Lower lobe of right lung (tissue), 2 donors: ENCODE measurements at regions not wholly inside any gene's neighbourhood (a gene's known extent, or its start where the extent isn't known, plus 50 kb on each side); places are given as distances from the start of the nearest gene placed in this dataset.
A peak's percentile ranks its signal among the peaks of the same experiment; 100 is the strongest.

ENCODE experiments used
- ATAC-seq, 2 donors: fragments of 200-7000 bp; cut with Tn5 transposase; one replicate each; pipeline ENCODE4 v1.9.1; 2020 to 2022; ENCODE audit warnings: mild to moderate bottlenecking in 2 of 2, moderate library complexity in 2 of 2
- DNase-seq: peaks from one replicate; pipeline ENCODE4 v3.0.0-alpha.2; 2020
- H3K27ac ChIP-seq: fragments of 200-600 bp; one replicate; pipeline ENCODE4 v1.8.0; 2022
- H3K27me3 ChIP-seq: fragments of 200-600 bp; one replicate; pipeline ENCODE4 v1.8.0; 2022; ENCODE audit warnings: low read depth
- H3K36me3 ChIP-seq: fragments of 200-600 bp; one replicate; pipeline ENCODE4 v1.8.0; 2022; ENCODE audit warnings: mild to moderate bottlenecking
- H3K4me1 ChIP-seq: fragments of 200-600 bp; one replicate; pipeline ENCODE4 v1.8.0; 2022
- H3K4me3 ChIP-seq: fragments of 200-600 bp; one replicate; pipeline ENCODE4 v1.8.0; 2022; ENCODE audit warnings: mild to moderate bottlenecking
- H3K9me3 ChIP-seq: fragments of 200-600 bp; one replicate; pipeline ENCODE4 v1.8.0; 2022
- intact Hi-C: fragments of 100-400 bp; cut with DNase I; formaldehyde crosslinking; loops from one replicate; pipeline ENCODE4 v1.11.0; 2022
- TF ChIP-seq, protein P1 (sequence below): fragments of 200-600 bp; IDR thresholded peaks from one replicate; pipeline ENCODE4 v1.8.0; 2022; ENCODE audit warnings: antibody characterized with exemption, mild to moderate bottlenecking
- donor health status: DM: no; HTN: yes; CAD: no; lungs with severe emphysema.

DNA sequence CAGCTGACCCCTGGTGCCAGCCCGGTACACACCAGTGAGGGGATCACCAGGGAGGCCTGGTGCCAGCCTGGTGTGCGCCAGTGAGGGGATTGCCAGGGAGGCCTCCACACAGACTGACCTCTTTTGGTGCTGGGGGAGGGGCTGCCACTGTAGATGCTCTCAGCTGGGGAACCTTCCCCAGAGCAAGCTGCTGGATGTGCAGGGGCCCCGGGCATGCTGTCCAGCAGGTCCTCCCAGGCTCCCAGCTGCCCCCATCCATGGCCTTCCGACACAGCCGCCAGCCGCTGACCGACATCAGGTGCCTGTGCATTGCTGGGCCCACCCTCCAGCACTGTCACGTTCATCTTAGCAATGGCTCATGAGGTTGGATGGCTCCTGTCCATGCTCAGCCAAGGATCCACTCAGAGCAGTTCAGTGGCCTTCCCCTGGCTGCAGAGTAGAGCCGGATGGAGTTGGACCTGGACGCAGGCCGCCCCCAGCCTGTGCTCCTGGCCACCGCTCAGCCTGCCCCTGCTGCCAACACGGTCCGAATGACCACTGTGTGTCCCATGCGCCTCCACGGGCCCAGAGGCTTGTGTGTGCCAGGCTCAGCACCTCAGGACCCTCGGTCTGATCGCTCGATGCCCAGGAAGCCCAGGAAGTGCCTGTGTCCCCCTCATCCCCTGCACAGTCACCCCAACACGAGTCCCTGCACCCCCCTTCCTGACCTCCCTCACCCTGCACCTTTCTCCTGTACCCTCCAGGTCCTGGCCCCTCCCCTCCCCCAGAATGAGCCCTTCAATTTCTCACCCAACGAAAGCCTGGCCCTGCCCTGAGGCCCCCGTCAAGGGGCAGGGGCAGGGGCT lies 95.7 kb downstream of the YTHDF1 start:
- Histone ChIP-seq H3K4me3 (no peak overlapping the region), H3K27me3 (peaks cover 48% of the 10 kb centered on the region), H3K27ac (no peak overlapping the region), H3K36me3 (no peaks in the 10 kb centered on the region), H3K9me3 (no peaks in the 10 kb centered on the region), H3K4me1 (no peaks in the 10 kb centered on the region)
- TF ChIP-seq, protein P1, sequence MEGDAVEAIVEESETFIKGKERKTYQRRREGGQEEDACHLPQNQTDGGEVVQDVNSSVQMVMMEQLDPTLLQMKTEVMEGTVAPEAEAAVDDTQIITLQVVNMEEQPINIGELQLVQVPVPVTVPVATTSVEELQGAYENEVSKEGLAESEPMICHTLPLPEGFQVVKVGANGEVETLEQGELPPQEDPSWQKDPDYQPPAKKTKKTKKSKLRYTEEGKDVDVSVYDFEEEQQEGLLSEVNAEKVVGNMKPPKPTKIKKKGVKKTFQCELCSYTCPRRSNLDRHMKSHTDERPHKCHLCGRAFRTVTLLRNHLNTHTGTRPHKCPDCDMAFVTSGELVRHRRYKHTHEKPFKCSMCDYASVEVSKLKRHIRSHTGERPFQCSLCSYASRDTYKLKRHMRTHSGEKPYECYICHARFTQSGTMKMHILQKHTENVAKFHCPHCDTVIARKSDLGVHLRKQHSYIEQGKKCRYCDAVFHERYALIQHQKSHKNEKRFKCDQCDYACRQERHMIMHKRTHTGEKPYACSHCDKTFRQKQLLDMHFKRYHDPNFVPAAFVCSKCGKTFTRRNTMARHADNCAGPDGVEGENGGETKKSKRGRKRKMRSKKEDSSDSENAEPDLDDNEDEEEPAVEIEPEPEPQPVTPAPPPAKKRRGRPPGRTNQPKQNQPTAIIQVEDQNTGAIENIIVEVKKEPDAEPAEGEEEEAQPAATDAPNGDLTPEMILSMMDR = no peak
- DNase-seq (peak; percentile 33), ATAC-seq (no peak)
- intact Hi-C loops = no loop called here

DNA sequence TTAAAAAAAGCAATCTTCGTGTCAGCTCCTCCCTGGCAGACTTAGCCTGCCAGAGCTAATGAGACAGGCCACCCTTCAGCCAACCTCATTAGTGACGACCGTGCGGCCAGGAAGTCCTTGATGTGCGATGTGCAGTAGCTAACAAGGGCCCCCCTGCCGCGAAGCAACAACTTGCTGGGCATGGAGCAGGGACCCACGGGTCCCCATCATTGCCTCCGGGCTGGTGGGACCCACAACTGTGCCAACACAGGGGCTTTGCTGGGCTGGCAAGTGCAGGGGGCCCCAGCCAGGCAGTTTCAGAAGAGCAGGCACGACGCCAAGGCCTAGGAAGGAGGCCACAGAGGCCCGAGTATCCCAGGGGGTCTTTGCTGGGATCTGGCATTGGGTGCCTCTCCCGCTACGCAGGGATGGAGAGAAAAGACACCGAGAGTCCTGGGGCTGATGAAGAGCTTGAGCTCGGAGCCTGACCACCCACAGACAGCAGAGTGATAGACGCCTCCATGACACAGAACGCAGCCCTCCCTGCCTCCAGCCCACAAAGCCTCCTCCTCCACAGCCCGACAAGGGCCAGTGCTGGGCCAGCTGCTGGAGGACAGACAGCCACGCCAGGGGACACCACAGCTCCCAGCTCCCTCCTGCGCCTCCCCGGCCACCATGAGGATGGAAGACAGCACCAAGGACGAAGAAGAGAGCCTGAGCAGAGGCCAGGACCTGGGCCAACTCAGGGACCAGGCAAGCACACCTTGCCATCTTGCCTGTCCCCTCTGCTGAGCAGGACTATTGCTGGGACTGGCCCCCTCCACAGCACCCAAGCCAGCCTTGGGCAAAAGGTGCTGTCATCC lies 96.6 kb downstream of the YTHDF1 start:
- peaks cover 44% of the 10 kb centered on the region for H3K27me3 ChIP-seq
- peak; percentile 34 for DNase-seq

DNA sequence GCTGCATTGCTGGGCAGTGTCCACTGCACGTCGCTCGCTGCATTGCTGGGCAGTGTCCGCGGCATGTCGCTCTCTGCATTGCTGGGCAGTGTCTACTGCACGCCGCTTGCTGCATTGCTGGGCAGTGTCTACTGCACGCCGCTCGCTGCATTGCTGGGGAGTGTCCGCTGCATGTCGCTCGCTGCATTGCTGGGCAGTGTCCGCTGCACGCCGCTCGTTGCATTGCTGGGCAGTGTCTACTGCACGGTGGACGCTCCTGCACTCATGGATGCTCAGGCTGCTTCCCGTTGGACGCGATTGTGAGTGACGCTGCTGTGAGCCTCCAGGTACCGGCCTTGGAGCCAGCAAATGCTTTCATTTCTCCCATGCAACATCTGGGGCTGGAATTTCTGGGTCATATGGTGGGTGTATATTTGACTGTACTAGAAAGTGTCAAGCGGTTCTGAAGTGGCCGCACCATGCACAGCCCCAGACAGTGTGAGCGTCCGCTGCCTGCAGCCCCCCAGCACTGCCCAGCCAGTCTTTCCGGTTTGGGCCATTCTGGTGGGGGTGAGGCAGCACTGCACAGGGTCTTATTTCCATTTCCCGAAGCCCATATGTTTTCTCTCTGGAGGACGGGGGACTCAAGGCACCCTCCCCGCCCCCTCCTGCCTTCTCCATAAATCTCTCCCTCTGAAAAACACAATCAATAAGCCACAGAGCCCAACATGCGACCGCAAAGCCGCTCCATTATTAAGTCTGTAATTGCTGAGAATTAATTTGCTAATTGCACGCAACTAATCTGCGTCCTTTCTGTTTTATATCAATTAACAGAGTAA lies 97.4 kb downstream of the YTHDF1 start:
- Histone ChIP-seq H3K27ac (no peak overlapping the region), H3K27me3 (peaks cover 45% of the 10 kb centered on the region), H3K4me3 (no peak overlapping the region), H3K9me3 (no peaks in the 10 kb centered on the region), H3K4me1 (no peaks in the 10 kb centered on the region), H3K36me3 (no peaks in the 10 kb centered on the region)
- intact Hi-C loops = no loop called here
- TF ChIP-seq, protein P1 = no peak
- DNase-seq (peak; percentile 32), ATAC-seq (no peak)

More for the DNA sequence above, 96.6 kb downstream of the YTHDF1 start:
- Histone ChIP-seq H3K9me3 (no peaks in the 10 kb centered on the region), H3K4me3 (no peak overlapping the region), H3K4me1 (no peaks in the 10 kb centered on the region), H3K27ac (no peak overlapping the region), H3K36me3 (no peaks in the 10 kb centered on the region)
- TF ChIP-seq, protein P1 = no peak
- intact Hi-C loops = no loop called here
- no peak for ATAC-seq

DNA sequence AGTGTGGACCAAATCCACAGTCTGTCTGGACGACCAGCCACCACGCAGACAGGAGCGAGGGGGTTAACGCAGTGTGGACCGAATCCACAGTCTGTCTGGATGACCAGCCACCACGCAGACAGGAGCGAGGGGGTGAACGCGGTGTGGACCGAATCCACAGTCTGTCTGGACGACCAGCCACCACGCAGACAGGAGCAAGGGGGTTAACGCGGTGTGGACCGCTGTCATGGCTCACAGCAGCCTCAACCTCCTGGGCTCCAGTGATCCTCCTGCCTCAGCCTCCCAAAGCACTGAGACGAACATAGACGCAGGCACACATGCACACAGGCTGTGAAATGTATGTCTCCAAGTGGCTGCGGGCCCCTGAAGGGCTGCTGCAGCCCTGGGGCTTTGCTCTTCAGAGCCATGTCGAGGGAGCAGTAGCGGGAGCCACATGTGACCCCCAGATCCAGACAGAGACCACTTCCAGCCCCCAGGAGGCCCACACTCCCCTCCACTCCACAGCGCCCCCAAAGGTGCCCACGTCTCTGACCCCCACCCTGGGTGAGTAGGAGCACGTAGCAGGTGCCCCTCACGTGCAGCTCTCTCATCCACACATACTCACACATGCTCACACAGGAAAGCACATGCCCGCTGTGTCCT lies 98.1 kb downstream of the YTHDF1 start:
- DNase-seq = peak; percentile 25
- intact Hi-C loops = no loop called here
- H3K36me3 ChIP-seq = no peaks in the 10 kb centered on the region
- no peaks in the 10 kb centered on the region for H3K9me3 ChIP-seq
- H3K4me3 ChIP-seq = no peak overlapping the region
- H3K27ac ChIP-seq = no peak overlapping the region
- H3K27me3 ChIP-seq = peaks cover 42% of the 10 kb centered on the region
- TF ChIP-seq, protein P1 = no peak
- no peaks in the 10 kb centered on the region for H3K4me1 ChIP-seq
- no peak for ATAC-seq

DNA sequence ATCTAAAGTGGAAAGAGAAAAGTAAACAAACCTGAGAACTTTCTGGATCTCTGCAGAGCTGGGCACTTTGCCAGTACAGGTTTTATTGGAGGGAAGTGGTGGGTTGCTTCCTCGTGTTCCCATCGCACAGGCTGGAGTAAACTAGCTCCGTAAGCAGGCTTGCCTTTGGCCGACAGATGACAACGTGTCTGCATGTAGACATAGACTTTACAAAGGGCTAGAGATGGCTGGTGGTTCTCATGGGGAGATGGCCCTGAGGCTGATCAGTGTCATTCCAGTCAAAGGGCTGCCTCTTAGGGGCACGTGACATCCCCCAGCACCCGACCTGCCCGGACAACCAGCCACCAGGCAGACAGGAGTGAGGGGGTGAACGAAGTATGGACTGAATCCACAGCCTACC lies 98.8 kb downstream of the YTHDF1 start:
- H3K4me1 ChIP-seq = no peaks in the 10 kb centered on the region
- DNase-seq (peak; percentile 13), ATAC-seq (no peak)
- intact Hi-C loops = no loop called here
- TF ChIP-seq, protein P1 = no peak
- H3K36me3 ChIP-seq = no peaks in the 10 kb centered on the region
- no peaks in the 10 kb centered on the region for H3K9me3 ChIP-seq
- peaks cover 36% of the 10 kb centered on the region for H3K27me3 ChIP-seq
- H3K4me3 ChIP-seq = no peak overlapping the region
- H3K27ac ChIP-seq = no peak overlapping the region
